SK-N-SH (cell line): ENCODE measurements at regions not wholly inside any gene's neighbourhood (a gene's known extent, or its start where the extent isn't known, plus 50 kb on each side); places are given as distances from the start of the nearest gene placed in this dataset.

ENCODE experiments used
- CTCF ChIA-PET: fragments of 300-600, 350-600 bp; formaldehyde crosslinking; extraction: SDS; loops from one replicate; lab custom pipeline; 2021; lab: Yijun Ruan, JAX
- POLR2A ChIA-PET: fragments of 350-600 bp; sonication (Branson Sonifier 250); formaldehyde crosslinking; extraction: SDS; loops from one replicate; lab custom pipeline; 2020; ENCODE audit warnings: antibody characterized with exemption, inconsistent platforms; lab: Yijun Ruan, JAX
- DNase-seq: peaks from one replicate; pipeline ENCODE4 v3.0.0; 2012
- H2AFZ ChIP-seq: fragments of 200-600 bp; sonication (generic); 2 replicates; pipeline ENCODE4 v1.8.1; 2016; ENCODE audit warnings: antibody characterized with exemption, mild to moderate bottlenecking, low read depth
- H3F3A ChIP-seq: fragments of 200-600 bp; sonication (generic); replicated peaks from 2 replicates; pipeline ENCODE3; 2016; ENCODE audit warnings: antibody characterized with exemption, mild to moderate bottlenecking; ENCODE audit not compliant: insufficient read depth
- H3K27ac ChIP-seq, 2 experiments: fragments of 200-500 bp in 1 of 2; fragments of 200-600 bp in 1 of 2; sonication (Bioruptor generic) in 1 of 2; sonication (generic), shearing (Covaris generic) in 1 of 2; 2 replicates each; pipeline versions ENCODE4 v1.5.1 to v1.6.1; 2014 to 2016; ENCODE audit warnings: low read depth in 2 of 2, inconsistent platforms in 1 of 2, low read length in 1 of 2, mild to moderate bottlenecking in 1 of 2, mixed read lengths in 1 of 2
- H3K27me3 ChIP-seq: fragments of 200-600 bp; sonication (generic), shearing (Covaris generic); 2 replicates; pipeline ENCODE4 v1.6.1; 2016; ENCODE audit warnings: mixed run types; ENCODE audit not compliant: insufficient read depth
- H3K36me3 ChIP-seq, 2 experiments: fragments of 200-500 bp in 1 of 2; fragments of 200-600 bp in 1 of 2; sonication (Bioruptor generic) in 1 of 2; sonication (generic) in 1 of 2; replicated peaks in 1 of 2; 2 replicates each; pipeline versions ENCODE3 to v1.5.1; 2014 to 2016; ENCODE audit warnings: low read length in 1 of 2, mild to moderate bottlenecking in 1 of 2; ENCODE audit not compliant: insufficient read depth in 2 of 2, control insufficient read depth in 1 of 2
- H3K4me1 ChIP-seq, 2 experiments: fragments of 200-500 bp in 1 of 2; fragments of 200-600 bp in 1 of 2; sonication (Bioruptor generic) in 1 of 2; sonication (generic), shearing (Covaris generic) in 1 of 2; 2 replicates each; pipeline versions ENCODE4 v1.5.1 to v1.6.1; 2014 to 2016; ENCODE audit warnings: low read depth in 1 of 2, low read length in 1 of 2, mixed run types in 1 of 2; ENCODE audit not compliant: insufficient read depth in 2 of 2, control insufficient read depth in 1 of 2
- H3K4me2 ChIP-seq: fragments of 200-600 bp; sonication (generic), shearing (Covaris generic); 2 replicates; pipeline ENCODE4 v1.6.1; 2017; ENCODE audit warnings: mixed run types
- H3K4me3 ChIP-seq, 2 experiments: fragments of 200-500 bp in 1 of 2; fragments of 200-600 bp in 1 of 2; sonication (Bioruptor generic) in 1 of 2; sonication (generic), shearing (Covaris generic) in 1 of 2; 2 replicates each; pipeline versions ENCODE4 v1.5.1 to v1.8.1; 2014 to 2016; ENCODE audit warnings: low read depth in 2 of 2, inconsistent platforms in 1 of 2, low read length in 1 of 2, mild to moderate bottlenecking in 1 of 2, mixed read lengths in 1 of 2, moderate library complexity in 1 of 2
- H3K79me2 ChIP-seq: fragments of 200-600 bp; sonication (generic); 2 replicates; pipeline ENCODE4 v1.8.1; 2017; ENCODE audit warnings: mild to moderate bottlenecking; ENCODE audit not compliant: insufficient read depth
- H3K9ac ChIP-seq: fragments of 200-600 bp; sonication (generic); 2 replicates; pipeline ENCODE4 v1.6.1; 2017; ENCODE audit warnings: mixed run types
- H3K9me2 ChIP-seq: fragments of 200-600 bp; sonication (generic); 2 replicates; pipeline ENCODE4 v1.6.1; 2017; ENCODE audit warnings: mixed run types
- H3K9me3 ChIP-seq: fragments of 200-600 bp; sonication (generic); 2 replicates; pipeline ENCODE4 v1.6.1; 2017; ENCODE audit warnings: mixed run types, mild to moderate bottlenecking, moderate library complexity
- H4K20me1 ChIP-seq: fragments of 200-600 bp; sonication (generic); 2 replicates; pipeline ENCODE4 v1.6.1; 2017; ENCODE audit warnings: mild to moderate bottlenecking, mixed run types; ENCODE audit not compliant: insufficient read depth
- CHD2 ChIP-seq: fragments of 150-350 bp; IDR thresholded peaks from 2 replicates; pipeline ENCODE4 v1.6.1; 2018; ENCODE audit warnings: low read length; ENCODE audit not compliant: partially characterized antibody
- ELF1 ChIP-seq: IDR thresholded peaks from 2 replicates; pipeline ENCODE4 v1.4.0; 2012
- GATA2 ChIP-seq: sonication (generic); formaldehyde crosslinking; IDR thresholded peaks from 2 replicates; pipeline ENCODE4 v1.5.0; 2020; ENCODE audit warnings: mild to moderate bottlenecking, missing genetic modification reagents
- JUND ChIP-seq: IDR thresholded peaks from 2 replicates; pipeline ENCODE4 v1.4.0; 2012
- MXI1 ChIP-seq: IDR thresholded peaks from 2 replicates; pipeline ENCODE4 v1.6.1; 2012; ENCODE audit warnings: mild to moderate bottlenecking, low read depth, low read length, improper control_type of control experiment
- NRF1 ChIP-seq: IDR thresholded peaks from 2 replicates; pipeline ENCODE4 v1.6.1; 2012; ENCODE audit warnings: low read depth, mild to moderate bottlenecking, low read length
- PBX3 ChIP-seq: IDR thresholded peaks from 2 replicates; pipeline ENCODE4; 2012
- POLR2AphosphoS5 ChIP-seq: IDR thresholded peaks from 2 replicates; pipeline ENCODE4 v1.6.1; 2012; ENCODE audit warnings: low read depth, low read length
- RFX5 ChIP-seq: IDR thresholded peaks from 2 replicates; pipeline ENCODE4 v1.6.1; 2012; ENCODE audit warnings: mild to moderate bottlenecking, improper control_type of control experiment, low read length
- SIN3A ChIP-seq: IDR thresholded peaks from 2 replicates; pipeline ENCODE4 v1.6.1; 2012; ENCODE audit warnings: low read depth, mild to moderate bottlenecking, low read length, moderate library complexity, borderline replicate concordance
- SMC3 ChIP-seq: IDR thresholded peaks from 2 replicates; pipeline ENCODE4 v1.6.1; 2012; ENCODE audit warnings: low read depth, low read length, improper control_type of control experiment
- TAF1 ChIP-seq: IDR thresholded peaks from 2 replicates; pipeline ENCODE4 v1.6.1; 2012; ENCODE audit warnings: low read depth, mild to moderate bottlenecking, low read length, moderate library complexity, borderline replicate concordance
- TCF12 ChIP-seq: IDR thresholded peaks from 2 replicates; pipeline ENCODE4 v1.4.0; 2012
- USF2 ChIP-seq: fragments of 150-350 bp; IDR thresholded peaks from 2 replicates; pipeline ENCODE4 v1.6.1; 2017; ENCODE audit warnings: antibody characterized with exemption, low read length, low read depth, borderline replicate concordance
- WGBS: methylation state at CpG from one replicate; pipeline ENCODE4 v1.1.6; 2017; ENCODE audit warnings: low lambda C conversion rate; 5-methylcytosine and 5-hydroxymethylcytosine counted together

- Histone ChIP-seq H3F3A (no peaks in the 10 kb centered on the region), H3K9me2 (no peaks in the 10 kb centered on the region), H3K36me3 (no peaks in the 10 kb centered on the region), H2AFZ (no peak overlapping the region), H3K4me1 (no peaks in the 10 kb centered on the region), H3K9ac (no peak overlapping the region), H3K27me3 (no peaks in the 10 kb centered on the region), H3K4me3 (no peak overlapping the region), H3K79me2 (no peaks in the 10 kb centered on the region), H3K9me3 (no peaks in the 10 kb centered on the region), H4K20me1 (no peaks in the 10 kb centered on the region), H3K4me2 (no peak overlapping the region)
- no peak for DNase-seq
- ChIA-PET POLR2A (no interaction called here), CTCF (interaction anchor here (0.7 to 1.5 kb wide), 4 partner anchors 11 to 24 kb away, joined by 3 to 4 read pairs (median 3); no protein-coding TSS in a partner anchor)
- TF ChIP-seq PBX3 (no peak), TAF1 (no peak), SIN3A (no peak), POLR2AphosphoS5 (no peak), RFX5 (no peak), CHD2 (no peak), SMC3 (no peak), USF2 (no peak), ELF1 (no peak), NRF1 (no peak)
- TF ChIP-seq, all 33 proteins: peak for 0
- H3K27ac ChIP-seq, result peak overlapping the region in 1 of 2 experiments; percentile 64; a peak in 2 of 4 replicates
Observed at GRCh38 chr9:119003201-119003611, 366.0 kb downstream of the BRINP1 start.

- Histone ChIP-seq H3K27me3 (no peaks in the 10 kb centered on the region), H4K20me1 (no peaks in the 10 kb centered on the region), H3K79me2 (no peaks in the 10 kb centered on the region), H3K9ac (no peak overlapping the region), H3K27ac (peak overlapping the region in 1 of 2 experiments; percentile 64; a peak in 2 of 4 replicates), H3K9me3 (no peaks in the 10 kb centered on the region), H3F3A (no peaks in the 10 kb centered on the region), H2AFZ (no peak overlapping the region), H3K9me2 (no peaks in the 10 kb centered on the region), H3K4me1 (no peaks in the 10 kb centered on the region)
- CTCF ChIA-PET, result interaction anchor here (1.2 to 1.5 kb wide), 2 partner anchors 12 to 17 kb away, joined by 3 to 4 read pairs; no protein-coding TSS in a partner anchor
- no peak for DNase-seq
- no peak for TF ChIP-seq RFX5
- TF ChIP-seq GATA2 (CRISPR knock-in tag), result no peak
- no peak for TF ChIP-seq MXI1
- no peak for TF ChIP-seq TCF12
- no peak for TF ChIP-seq PBX3
- no peak for TF ChIP-seq JUND
- TF ChIP-seq, all 33 proteins: peak for 0
- Histone ChIP-seq H3K4me3 (no peak overlapping the region), H3K36me3 (no peaks in the 10 kb centered on the region), H3K4me2 (peak overlapping the region; percentile 40; the same call in 1 of the 2 replicates)
- POLR2A ChIA-PET, result no interaction called here
- WGBS, result 27% methylated on average over 2 of the region's 2 CpGs
Observed at GRCh38 chr9:119003882-119004617, 365.2 kb downstream of the BRINP1 start.
